Inferior parietal cortex (tissue), 1 donor: ENCODE measurements at regions not wholly inside any gene's neighbourhood (a gene's known extent, or its start where the extent isn't known, plus 50 kb on each side); places are given as distances from the start of the nearest gene placed in this dataset.

Source experiments
- DNase-seq: peaks from one replicate; pipeline ENCODE4 v3.0.0-alpha.2; 2016; ENCODE audit errors: extremely low spot score

- no peak for DNase-seq
These were observed 172.5 kb downstream of the CTTN start for GRCh38 chr11:70570693-70571395.

- no peak for DNase-seq
These were observed 174.6 kb downstream of the CTTN start for GRCh38 chr11:70572974-70573260.

- DNase-seq = no peak
These were observed 175.4 kb downstream of the CTTN start for GRCh38 chr11:70573701-70574151.

GRCh38 chr11:70574725-70575347 is 176.5 kb downstream of the CTTN start:
- DNase-seq = no peak

- no peak for DNase-seq
These were observed 177.2 kb downstream of the CTTN start for GRCh38 chr11:70575396-70576060.

GRCh38 chr11:70577258-70577603 is 178.9 kb downstream of the CTTN start:
- no peak for DNase-seq

GRCh38 chr11:70577948-70578347 is 179.6 kb downstream of the CTTN start:
- DNase-seq = no peak

GRCh38 chr11:70578371-70578770 is 180.0 kb downstream of the CTTN start:
- no peak for DNase-seq

GRCh38 chr11:70578831-70579230 is 180.5 kb downstream of the CTTN start:
- DNase-seq = no peak

GRCh38 chr11:70579316-70579955 is 181.1 kb downstream of the CTTN start:
- no peak for DNase-seq

GRCh38 chr11:70580036-70580805 is 181.9 kb downstream of the CTTN start:
- no peak for DNase-seq

- DNase-seq = no peak
These were observed 183.9 kb downstream of the CTTN start for GRCh38 chr11:70581991-70582885.

GRCh38 chr11:70582886-70583641 is 184.7 kb downstream of the CTTN start:
- no peak for DNase-seq

- no peak for DNase-seq
These were observed 185.5 kb downstream of the CTTN start for GRCh38 chr11:70583781-70584218.

- DNase-seq = no peak
These were observed 186.3 kb downstream of the CTTN start for GRCh38 chr11:70584498-70585235.

- no peak for DNase-seq
These were observed 186.9 kb downstream of the CTTN start for GRCh38 chr11:70585236-70585545.

GRCh38 chr11:70586261-70587074 is 188.1 kb downstream of the CTTN start:
- DNase-seq = no peak

GRCh38 chr11:70587075-70587389 is 188.7 kb downstream of the CTTN start:
- DNase-seq = no peak
